ENCODE measurements at regions not wholly inside any gene's neighbourhood (a gene's known extent, or its start where the extent isn't known, plus 50 kb on each side); places are given as distances from the start of the nearest gene placed in this dataset.

DNA sequence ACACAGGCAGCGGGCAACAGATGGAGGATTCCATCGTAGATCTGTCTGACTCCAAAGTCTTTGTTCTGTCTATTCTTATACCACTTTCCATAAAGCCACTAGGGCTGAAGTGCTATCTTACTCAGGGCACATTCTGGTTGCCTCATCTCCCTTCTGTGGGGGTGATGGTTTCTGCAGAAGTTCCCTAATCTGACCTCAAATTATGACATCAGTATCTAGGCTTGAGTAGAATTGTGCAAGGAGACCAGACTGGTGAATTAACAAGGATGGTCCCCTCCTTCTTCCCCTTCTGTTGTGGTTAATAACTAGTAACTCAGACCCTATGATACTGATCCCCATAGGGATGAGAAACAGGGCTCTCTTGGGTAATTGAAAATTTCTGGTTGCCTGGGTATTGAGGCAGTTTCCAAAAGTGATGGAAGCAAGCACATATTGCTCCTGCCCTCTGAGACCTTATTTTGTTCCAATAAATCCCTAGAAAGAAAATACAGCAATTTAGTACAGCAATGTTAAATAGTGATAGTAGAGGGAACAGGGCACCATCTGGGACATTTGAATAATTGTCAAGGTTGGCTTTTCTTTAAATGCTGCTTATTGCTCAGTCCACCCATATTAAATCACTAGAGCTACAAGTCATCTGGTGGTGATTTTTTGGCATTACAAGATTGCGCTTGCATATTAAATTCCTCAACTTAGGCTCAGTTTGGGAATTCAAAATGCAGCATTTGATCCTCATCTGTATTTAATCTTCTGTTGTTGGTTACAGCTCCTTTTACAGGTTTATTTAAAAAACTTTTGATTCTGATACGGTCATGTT is 57.3 kb upstream of the AP1S2 start:
- H3K4me3 ChIP-seq (ENCODE audit: insufficient read length, low read depth), result no peak overlapping the region
- H3K9ac ChIP-seq (ENCODE audit: insufficient read length, low read depth), result no peak overlapping the region
- H3K36me3 ChIP-seq (ENCODE audit: insufficient read depth, insufficient read length, low read length), result no peaks in the 10 kb centered on the region
- H3K27me3 ChIP-seq (ENCODE audit: insufficient read depth, insufficient read length), result no peaks in the 10 kb centered on the region
- TF ChIP-seq ZNF274 (IDR thresholded peaks at IDR 0.05; ENCODE audit: low read depth, low read length) (no peak), YY1 (IDR thresholded peaks at IDR 0.05; ENCODE audit: insufficient read depth, insufficient read length) (no peak), SUZ12 (IDR thresholded peaks at IDR 0.05; ENCODE audit: extremely low read depth, insufficient read depth, insufficient read length) (no peak)
- no peaks in the 10 kb centered on the region for H3K4me1 ChIP-seq (ENCODE audit: insufficient read depth, insufficient read length)
- no peaks in the 10 kb centered on the region for H3K9me3 ChIP-seq (ENCODE audit: insufficient read depth, low read length)
- DNase-seq (ENCODE audit: low read depth, low spot score), result no peak

DNA sequence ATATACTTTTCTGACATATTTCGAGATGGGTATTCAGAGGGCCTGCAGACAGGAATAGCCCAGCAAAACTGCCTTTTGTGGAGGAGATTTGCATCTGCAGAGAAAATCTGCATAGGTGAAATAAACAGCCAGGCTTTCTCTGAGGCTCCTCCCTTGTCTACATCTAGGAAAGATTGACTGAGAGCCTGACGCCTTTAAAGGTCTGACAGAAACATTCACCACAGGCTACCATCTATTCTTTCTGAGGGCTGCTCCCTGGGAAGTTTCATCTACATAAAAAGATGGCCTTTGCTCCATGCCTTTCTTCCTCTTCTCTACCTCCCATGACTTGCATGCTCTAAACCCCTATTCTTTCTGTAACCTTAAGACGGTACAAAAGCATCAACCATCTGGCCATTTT is 55.0 kb upstream of the AP1S2 start:
- no peak for TF ChIP-seq SUZ12 (IDR thresholded peaks at IDR 0.05; ENCODE audit: extremely low read depth, insufficient read depth, insufficient read length)
- no peak for TF ChIP-seq ZNF274 (IDR thresholded peaks at IDR 0.05; ENCODE audit: low read depth, low read length)
- TF ChIP-seq YY1 (IDR thresholded peaks at IDR 0.05; ENCODE audit: insufficient read depth, insufficient read length), result no peak
- Histone ChIP-seq H3K9ac (ENCODE audit: insufficient read length, low read depth) (no peak overlapping the region), H3K36me3 (ENCODE audit: insufficient read depth, insufficient read length, low read length) (no peaks in the 10 kb centered on the region), H3K9me3 (ENCODE audit: insufficient read depth, low read length) (no peaks in the 10 kb centered on the region), H3K4me3 (ENCODE audit: insufficient read length, low read depth) (no peak overlapping the region), H3K27me3 (ENCODE audit: insufficient read depth, insufficient read length) (no peaks in the 10 kb centered on the region), H3K4me1 (ENCODE audit: insufficient read depth, insufficient read length) (no peaks in the 10 kb centered on the region)
- peak; percentile 79 for DNase-seq (ENCODE audit: low read depth, low spot score)

- Histone ChIP-seq H3K9ac (ENCODE audit: insufficient read length, low read depth) (no peak overlapping the region), H3K36me3 (ENCODE audit: insufficient read depth, insufficient read length, low read length) (no peaks in the 10 kb centered on the region), H3K4me1 (ENCODE audit: insufficient read depth, insufficient read length) (no peaks in the 10 kb centered on the region), H3K4me3 (ENCODE audit: insufficient read length, low read depth) (no peak overlapping the region), H3K9me3 (ENCODE audit: insufficient read depth, low read length) (no peaks in the 10 kb centered on the region), H3K27me3 (ENCODE audit: insufficient read depth, insufficient read length) (no peaks in the 10 kb centered on the region)
- no peak for DNase-seq (ENCODE audit: low read depth, low spot score)
- TF ChIP-seq ZNF274 (IDR thresholded peaks at IDR 0.05; ENCODE audit: low read depth, low read length) (no peak), YY1 (IDR thresholded peaks at IDR 0.05; ENCODE audit: insufficient read depth, insufficient read length) (no peak), SUZ12 (IDR thresholded peaks at IDR 0.05; ENCODE audit: extremely low read depth, insufficient read depth, insufficient read length) (no peak)
These were observed 54.1 kb upstream of the AP1S2 start for GRCh38 chrX:15908603-15909290.

DNA sequence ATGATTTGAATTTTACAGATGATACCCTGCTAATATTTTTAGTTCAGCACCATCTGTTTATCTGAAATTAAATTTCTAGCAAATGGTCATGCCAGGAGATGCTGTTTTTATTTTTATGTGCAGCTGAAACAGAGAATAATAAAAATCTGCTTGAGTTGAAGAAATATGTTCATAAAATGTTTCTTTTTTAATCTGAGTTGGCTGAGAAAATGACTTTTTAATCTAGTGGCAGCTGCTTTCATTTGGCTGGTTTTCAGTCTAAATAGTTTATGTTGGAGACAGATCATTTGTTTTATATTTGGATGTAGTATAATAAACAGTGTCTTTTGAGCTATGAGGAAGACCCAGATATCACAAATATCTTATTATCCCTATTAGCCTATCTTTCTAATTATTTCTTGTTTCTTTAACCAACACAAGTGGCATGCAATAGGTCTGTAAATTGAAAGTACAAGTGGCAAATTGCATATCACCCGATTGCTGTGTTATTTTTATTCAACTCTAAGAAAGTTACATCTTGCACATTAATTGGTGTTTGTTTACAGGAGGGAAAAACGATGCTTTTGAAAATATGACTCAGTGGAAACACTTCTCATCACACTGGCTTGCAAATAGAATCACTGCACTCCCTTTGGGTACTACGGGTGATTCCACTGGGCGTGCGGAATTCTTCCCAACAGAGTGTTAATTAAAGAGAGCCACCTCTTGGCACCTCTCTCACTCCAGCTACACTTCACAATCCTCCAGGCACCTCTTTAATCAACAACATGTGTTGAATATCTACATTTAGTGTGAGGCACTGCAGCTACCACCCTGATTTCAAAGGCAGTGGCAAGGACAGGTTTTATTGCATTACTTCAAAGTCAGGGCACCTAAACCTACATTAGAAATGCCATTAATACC is 51.7 kb upstream of the AP1S2 start:
- Histone ChIP-seq H3K9me3 (ENCODE audit: insufficient read depth, low read length) (peaks cover 4% of the 10 kb centered on the region; the same call in 1 of the 2 replicates), H3K4me3 (ENCODE audit: insufficient read length, low read depth) (no peak overlapping the region), H3K4me1 (ENCODE audit: insufficient read depth, insufficient read length) (no peaks in the 10 kb centered on the region), H3K9ac (ENCODE audit: insufficient read length, low read depth) (no peak overlapping the region), H3K36me3 (ENCODE audit: insufficient read depth, insufficient read length, low read length) (no peaks in the 10 kb centered on the region), H3K27me3 (ENCODE audit: insufficient read depth, insufficient read length) (no peaks in the 10 kb centered on the region)
- no peak for DNase-seq (ENCODE audit: low read depth, low spot score)
- TF ChIP-seq ZNF274 (IDR thresholded peaks at IDR 0.05; ENCODE audit: low read depth, low read length) (no peak), SUZ12 (IDR thresholded peaks at IDR 0.05; ENCODE audit: extremely low read depth, insufficient read depth, insufficient read length) (no peak), YY1 (IDR thresholded peaks at IDR 0.05; ENCODE audit: insufficient read depth, insufficient read length) (no peak)
